Kidney epithelial cell (primary cell): ENCODE measurements at regions not wholly inside any gene's neighbourhood (a gene's known extent, or its start where the extent isn't known, plus 50 kb on each side); places are given as distances from the start of the nearest gene placed in this dataset.

Experiments
- DNase-seq: peaks from one replicate; pipeline ENCODE4 v3.0.0-alpha.2; 2010; ENCODE audit warnings: low read depth
- H3K27me3 ChIP-seq: 2 replicates; pipeline ENCODE4 v1.6.0; 2011; ENCODE audit warnings: low read length; ENCODE audit not compliant: control insufficient read depth, insufficient read depth
- H3K36me3 ChIP-seq: 2 replicates; pipeline ENCODE4 v1.5.1; 2011; ENCODE audit warnings: low read length; ENCODE audit not compliant: control insufficient read depth, insufficient read depth
- H3K4me3 ChIP-seq: 2 replicates; pipeline ENCODE4 v1.5.1; 2011; ENCODE audit warnings: low read depth, mild to moderate bottlenecking, control low read depth, low read length
- CTCF ChIP-seq: IDR thresholded peaks from 2 replicates; pipeline ENCODE4 v1.5.1; 2011; ENCODE audit warnings: mild to moderate bottlenecking, moderate library complexity, low read length, control low read depth, inconsistent platforms; ENCODE audit not compliant: insufficient read depth, poor library complexity, severe bottlenecking

DNA sequence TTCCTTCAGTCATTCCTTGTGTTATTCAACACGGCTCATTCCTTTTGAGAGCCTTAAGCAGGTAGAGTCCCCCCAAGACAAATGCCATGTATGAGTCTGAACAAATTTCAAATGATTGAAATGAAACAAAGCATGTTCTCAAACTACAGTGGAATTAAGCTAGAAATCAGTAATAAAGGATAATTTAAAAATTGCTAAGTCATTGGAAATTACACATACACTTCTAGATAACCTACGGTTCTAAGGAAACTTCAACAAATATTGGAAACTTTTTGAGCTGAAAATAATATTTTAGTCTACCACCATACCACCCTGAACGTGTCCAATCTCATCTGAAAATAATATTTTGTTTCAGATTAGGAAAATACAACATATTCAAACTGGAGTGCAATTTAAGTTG lies 71.8 kb upstream of the UGP2 start:
- Histone ChIP-seq H3K36me3 (no peaks in the 10 kb centered on the region), H3K27me3 (no peaks in the 10 kb centered on the region), H3K4me3 (no peak overlapping the region)
- no peak for DNase-seq
- no peak for TF ChIP-seq CTCF

DNA sequence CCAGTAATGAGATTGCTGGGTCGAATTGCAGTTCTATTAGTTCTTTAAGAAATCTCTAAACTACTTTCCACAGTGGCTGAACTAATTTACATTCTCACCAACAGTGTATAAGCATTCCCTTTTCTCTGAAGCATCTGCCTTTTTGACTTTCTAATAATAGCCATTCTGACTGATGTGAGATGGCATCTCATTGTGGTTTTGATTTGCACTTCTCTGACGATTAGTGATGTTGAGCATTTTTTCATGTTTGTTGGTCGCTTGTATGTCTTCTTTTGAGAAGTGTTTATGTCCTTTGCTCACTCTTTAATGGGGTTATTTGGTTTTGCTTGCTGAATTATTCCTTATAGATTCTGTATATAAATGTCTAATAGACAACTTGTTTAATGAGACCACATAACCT lies 69.6 kb upstream of the UGP2 start:
- TF ChIP-seq CTCF: no peak
- Histone ChIP-seq H3K4me3 (no peak overlapping the region), H3K27me3 (no peaks in the 10 kb centered on the region), H3K36me3 (no peaks in the 10 kb centered on the region)
- DNase-seq: no peak

GRCh38 chr2:63775191-63775590 lies 66.5 kb upstream of the UGP2 start:
- Histone ChIP-seq H3K27me3 (no peaks in the 10 kb centered on the region), H3K4me3 (no peak overlapping the region), H3K36me3 (no peaks in the 10 kb centered on the region)
- no peak for TF ChIP-seq CTCF
- no peak for DNase-seq

DNA sequence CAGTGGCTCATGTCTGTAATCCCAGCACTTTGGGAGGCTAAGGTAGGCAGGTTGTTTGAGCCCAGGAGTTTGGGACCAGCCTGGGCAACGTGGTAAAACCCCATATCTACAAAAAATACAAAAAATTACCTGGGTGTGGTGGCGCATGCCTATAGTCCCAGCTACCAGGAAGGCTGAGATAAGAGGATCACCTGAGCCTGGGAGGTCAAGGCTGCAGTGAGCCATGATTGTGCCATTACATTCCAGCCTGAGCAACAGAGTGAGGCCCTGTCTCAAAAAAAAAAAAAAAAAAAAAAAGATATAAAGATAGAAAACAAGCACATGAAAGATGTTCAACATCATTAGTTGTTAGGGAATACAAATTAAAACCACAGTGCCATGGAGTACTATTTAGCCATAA lies 65.3 kb upstream of the UGP2 start:
- TF ChIP-seq CTCF: no peak
- DNase-seq: no peak

GRCh38 chr2:63777816-63778215 lies 63.9 kb upstream of the UGP2 start:
- Histone ChIP-seq H3K4me3 (no peak overlapping the region), H3K36me3 (no peaks in the 10 kb centered on the region), H3K27me3 (no peaks in the 10 kb centered on the region)
- TF ChIP-seq CTCF: no peak
- no peak for DNase-seq

More for the DNA sequence above, 65.3 kb upstream of the UGP2 start:
- Histone ChIP-seq H3K27me3 (no peaks in the 10 kb centered on the region), H3K36me3 (no peaks in the 10 kb centered on the region), H3K4me3 (no peak overlapping the region)

- no peaks in the 10 kb centered on the region for H3K27me3 ChIP-seq
- no peak for TF ChIP-seq CTCF
- H3K4me3 ChIP-seq: no peak overlapping the region
- H3K36me3 ChIP-seq: no peaks in the 10 kb centered on the region
- no peak for DNase-seq
These were observed 63.3 kb upstream of the UGP2 start for GRCh38 chr2:63778391-63778790.
